Prostate gland (tissue), 2 donors: ENCODE measurements at regions not wholly inside any gene's neighbourhood (a gene's known extent, or its start where the extent isn't known, plus 50 kb on each side); places are given as distances from the start of the nearest gene placed in this dataset.

Experiments used
- DNase-seq: peaks from one replicate; pipeline ENCODE4 v3.0.0-alpha.2; 2019; ENCODE audit warnings: low spot score
- H3K27ac ChIP-seq, 2 donors: fragments of 200-600 bp; sonication (generic); 2 replicates each; pipeline ENCODE4 v1.5.1; 2017 to 2019
- H3K27me3 ChIP-seq: fragments of 200-600 bp; sonication (generic); replicated peaks from 2 replicates; pipeline ENCODE4 v1.5.1; 2019; ENCODE audit not compliant: insufficient read depth
- H3K36me3 ChIP-seq, 2 donors: fragments of 200-600 bp; sonication (generic); 1 replicate in 1 of 2; 2 replicates in 1 of 2; pipeline versions ENCODE4 v1.5.1 to v1.8.1; 2017 to 2019
- H3K4me1 ChIP-seq: fragments of 200-600 bp; sonication (generic); replicated peaks from 2 replicates; pipeline ENCODE4 v1.5.1; 2019
- H3K4me3 ChIP-seq, 2 donors: fragments of 200-600 bp; sonication (generic); 2 replicates each; pipeline ENCODE4 v1.5.1; 2017 to 2019
- H3K9me3 ChIP-seq: fragments of 200-600 bp; sonication (generic); 2 replicates; pipeline ENCODE4 v1.5.1; 2017
- CTCF ChIP-seq, 4 experiments: fragments of 200-600 bp in 2 of 4; fragments of 450-650 bp in 2 of 4; sonication (generic) in 2 of 4; IDR thresholded peaks; 1 replicate in 3 of 4; 2 replicates in 1 of 4; pipeline ENCODE4 v1.5.1; 2016 to 2019; ENCODE audit warnings: antibody characterized with exemption in 4 of 4, mild to moderate bottlenecking in 2 of 4, moderate library complexity in 2 of 4
- POLR2A ChIP-seq: fragments of 450-650 bp; IDR thresholded peaks from one replicate; pipeline ENCODE4 v1.6.1; 2016; ENCODE audit warnings: antibody characterized with exemption, mild to moderate bottlenecking
- POLR2AphosphoS5 ChIP-seq: sonication (generic); formaldehyde crosslinking; IDR thresholded peaks from one replicate; pipeline ENCODE4 v1.6.1; 2017; ENCODE audit warnings: antibody characterized with exemption
- WGBS: methylation state at CpG from one replicate; pipeline ENCODE4 v1.1.5; 2018; 5-methylcytosine and 5-hydroxymethylcytosine counted together
- intact Hi-C: fragments of 100-400 bp; cut with DNase I; formaldehyde crosslinking; loops from one replicate; pipeline ENCODE4 v1.14.2; 2022

GRCh38 chr18:76771192-76771799 is 51.1 kb upstream of the ZNF236 start:
- Histone ChIP-seq H3K4me1 (no peaks in the 10 kb centered on the region), H3K36me3 (no peaks in the 10 kb centered on the region), H3K9me3 (no peaks in the 10 kb centered on the region), H3K27me3 (no peaks in the 10 kb centered on the region), H3K4me3 (no peak overlapping the region), H3K27ac (no peak overlapping the region)
- no peak for DNase-seq
- TF ChIP-seq CTCF (IDR thresholded peaks at IDR 0.05) (no peak), POLR2AphosphoS5 (no peak), POLR2A (no peak)
- 71% methylated on average over 13 of the region's 13 CpGs for WGBS
- intact Hi-C loops, result no loop called here

- H3K27me3 ChIP-seq, result no peaks in the 10 kb centered on the region
- H3K4me1 ChIP-seq, result no peaks in the 10 kb centered on the region
- H3K9me3 ChIP-seq, result no peaks in the 10 kb centered on the region
- H3K27ac ChIP-seq, result no peak overlapping the region
- H3K36me3 ChIP-seq, result no peaks in the 10 kb centered on the region
- 78% methylated on average over 1 of the region's 1 CpG for WGBS
- TF ChIP-seq POLR2A, result no peak
- TF ChIP-seq CTCF (IDR thresholded peaks at IDR 0.05), result no peak
- TF ChIP-seq POLR2AphosphoS5, result no peak
- no peak overlapping the region for H3K4me3 ChIP-seq
- no peak for DNase-seq
- intact Hi-C loops, result no loop called here
These were observed 54.4 kb upstream of the ZNF236 start for GRCh38 chr18:76767954-76768353.

- Histone ChIP-seq H3K4me1 (no peaks in the 10 kb centered on the region), H3K27me3 (no peaks in the 10 kb centered on the region), H3K4me3 (no peak overlapping the region), H3K9me3 (no peaks in the 10 kb centered on the region), H3K36me3 (no peaks in the 10 kb centered on the region), H3K27ac (no peak overlapping the region)
- 87% methylated on average over 7 of the region's 7 CpGs for WGBS
- TF ChIP-seq POLR2AphosphoS5 (no peak), CTCF (IDR thresholded peaks at IDR 0.05) (no peak), POLR2A (no peak)
- DNase-seq, result no peak
- intact Hi-C loops, result no loop called here
These were observed 55.9 kb upstream of the ZNF236 start for GRCh38 chr18:76766429-76766828.

GRCh38 chr18:76765649-76766048 is 56.7 kb upstream of the ZNF236 start:
- Histone ChIP-seq H3K4me3 (no peak overlapping the region), H3K9me3 (no peaks in the 10 kb centered on the region), H3K27ac (no peak overlapping the region), H3K27me3 (no peaks in the 10 kb centered on the region), H3K4me1 (no peaks in the 10 kb centered on the region), H3K36me3 (no peaks in the 10 kb centered on the region)
- WGBS, result 53% methylated on average over 5 of the region's 5 CpGs
- TF ChIP-seq POLR2A, result no peak
- TF ChIP-seq CTCF (IDR thresholded peaks at IDR 0.05), result no peak
- TF ChIP-seq POLR2AphosphoS5, result no peak
- intact Hi-C loops, result no loop called here
- DNase-seq, result no peak

- H3K36me3 ChIP-seq, result no peaks in the 10 kb centered on the region
- TF ChIP-seq CTCF (IDR thresholded peaks at IDR 0.05), result no peak
- TF ChIP-seq POLR2A, result no peak
- TF ChIP-seq POLR2AphosphoS5, result no peak
These were observed 58.0 kb upstream of the ZNF236 start for GRCh38 chr18:76764291-76764901.

More at GRCh38 chr18:76764291-76764901, 58.0 kb upstream of the ZNF236 start:
- intact Hi-C loops, result no loop called here
- 68% methylated on average over 10 of the region's 10 CpGs for WGBS
- no peaks in the 10 kb centered on the region for H3K27me3 ChIP-seq
- DNase-seq, result no peak
- H3K27ac ChIP-seq, result no peak overlapping the region
- H3K9me3 ChIP-seq, result no peaks in the 10 kb centered on the region
- no peaks in the 10 kb centered on the region for H3K4me1 ChIP-seq
- H3K4me3 ChIP-seq, result no peak overlapping the region
